ENCODE measurements at regions not wholly inside any gene's neighbourhood (a gene's known extent, or its start where the extent isn't known, plus 50 kb on each side); places are given as distances from the start of the nearest gene placed in this dataset.
"Not testable (repeated sequence)": the region's sequence is repeated elsewhere in the genome, so short reads cannot be mapped to it uniquely, and the experiment has no call there.

GRCh38 chr3:193821151-193821668 lies 228.2 kb downstream of the OPA1 start:
- no peak for TF ChIP-seq CTCF (IDR thresholded peaks at IDR 0.05; ENCODE audit: unreplicated experiment)
- Mint-ChIP-seq H3K27ac (no peak overlapping the region), H3K9me3 (no peaks in the 10 kb centered on the region), H3K4me3 (no peak overlapping the region), H3K36me3 (no peaks in the 10 kb centered on the region), H3K4me1 (peaks cover 40% of the 10 kb centered on the region), H3K27me3 (ENCODE audit: low read depth) (no peaks in the 10 kb centered on the region)
- no peak for DNase-seq (ENCODE audit: low spot score in 2 of 2, unreplicated experiment in 2 of 2)

GRCh38 chr3:193822492-193823212 lies 229.6 kb downstream of the OPA1 start:
- no peaks in the 10 kb centered on the region for H3K9me3 Mint-ChIP-seq

GRCh38 chr3:193823213-193823605 lies 230.2 kb downstream of the OPA1 start:
- not testable (repeated sequence) for H3K36me3 Mint-ChIP-seq; H3K4me3 Mint-ChIP-seq; DNase-seq (ENCODE audit: low spot score in 2 of 2, unreplicated experiment in 2 of 2); H3K27ac Mint-ChIP-seq; H3K9me3 Mint-ChIP-seq; H3K27me3 Mint-ChIP-seq (ENCODE audit: low read depth)
- peaks cover 46% of the 10 kb centered on the region for H3K4me1 Mint-ChIP-seq

More at GRCh38 chr3:193822492-193823212, 229.6 kb downstream of the OPA1 start:
- no peaks in the 10 kb centered on the region for H3K36me3 Mint-ChIP-seq
- peaks cover 42% of the 10 kb centered on the region for H3K4me1 Mint-ChIP-seq
- H3K4me3 Mint-ChIP-seq = no peak overlapping the region
- no peaks in the 10 kb centered on the region for H3K27me3 Mint-ChIP-seq (ENCODE audit: low read depth)
- H3K27ac Mint-ChIP-seq = peak overlapping the region; percentile 9
- no peak for TF ChIP-seq CTCF (IDR thresholded peaks at IDR 0.05; ENCODE audit: unreplicated experiment)
- no peak for DNase-seq (ENCODE audit: low spot score in 2 of 2, unreplicated experiment in 2 of 2)

GRCh38 chr3:193824365-193824764 lies 231.4 kb downstream of the OPA1 start:
- Mint-ChIP-seq H3K9me3 (no peaks in the 10 kb centered on the region), H3K4me1 (peaks cover 54% of the 10 kb centered on the region), H3K4me3 (no peak overlapping the region), H3K27ac (no peak overlapping the region), H3K36me3 (no peaks in the 10 kb centered on the region), H3K27me3 (ENCODE audit: low read depth) (no peaks in the 10 kb centered on the region)
- DNase-seq (ENCODE audit: low spot score in 2 of 2, unreplicated experiment in 2 of 2) = no peak
- TF ChIP-seq CTCF (IDR thresholded peaks at IDR 0.05; ENCODE audit: unreplicated experiment) = no peak

GRCh38 chr3:193825617-193826016 lies 232.6 kb downstream of the OPA1 start:
- no peak for DNase-seq (ENCODE audit: low spot score in 2 of 2, unreplicated experiment in 2 of 2)
- Mint-ChIP-seq H3K27me3 (ENCODE audit: low read depth) (no peaks in the 10 kb centered on the region), H3K9me3 (no peaks in the 10 kb centered on the region), H3K36me3 (no peaks in the 10 kb centered on the region), H3K27ac (no peak overlapping the region), H3K4me1 (peaks cover 65% of the 10 kb centered on the region), H3K4me3 (no peak overlapping the region)
- TF ChIP-seq CTCF (IDR thresholded peaks at IDR 0.05; ENCODE audit: unreplicated experiment) = no peak

GRCh38 chr3:193826159-193826795 lies 233.3 kb downstream of the OPA1 start:
- H3K4me1 Mint-ChIP-seq = peaks cover 72% of the 10 kb centered on the region
- H3K27me3 Mint-ChIP-seq (ENCODE audit: low read depth) = no peaks in the 10 kb centered on the region
- H3K27ac Mint-ChIP-seq = peak overlapping the region; percentile 84
- TF ChIP-seq CTCF (IDR thresholded peaks at IDR 0.05; ENCODE audit: unreplicated experiment) = no peak
- H3K36me3 Mint-ChIP-seq = no peaks in the 10 kb centered on the region
- DNase-seq (ENCODE audit: low spot score in 2 of 2, unreplicated experiment in 2 of 2) = no peak
- no peak overlapping the region for H3K4me3 Mint-ChIP-seq
- no peaks in the 10 kb centered on the region for H3K9me3 Mint-ChIP-seq
